NCI-H1930 (cell line): ENCODE measurements at regions not wholly inside any gene's neighbourhood (a gene's known extent, or its start where the extent isn't known, plus 50 kb on each side); places are given as distances from the start of the nearest gene placed in this dataset.

ENCODE experiments used
- DNase-seq, 2 experiments: peaks; one replicate each; lab custom pipeline; 2025; lab: John Stamatoyannopoulos, UW

DNA sequence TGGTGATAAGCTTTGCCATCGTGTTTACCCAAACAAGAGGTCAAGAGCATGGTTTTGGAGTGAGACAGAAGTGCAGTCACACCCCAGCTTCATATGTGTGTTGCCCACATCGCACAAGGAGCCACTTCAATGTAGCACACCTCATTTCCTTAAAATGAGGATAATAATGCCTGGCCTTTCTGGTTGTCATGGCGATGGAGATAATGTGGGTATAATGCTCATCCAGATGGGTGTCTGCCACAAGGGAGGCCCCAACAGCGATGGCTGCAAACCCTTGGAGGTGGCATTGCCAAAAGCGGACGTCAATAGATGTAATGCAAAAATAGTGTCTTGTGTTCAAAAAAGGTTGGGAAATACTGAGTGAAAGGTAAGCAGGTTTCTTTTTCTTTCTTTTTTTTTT, 83.1 kb upstream of the AJAP1 start:
- no peak for DNase-seq

DNA sequence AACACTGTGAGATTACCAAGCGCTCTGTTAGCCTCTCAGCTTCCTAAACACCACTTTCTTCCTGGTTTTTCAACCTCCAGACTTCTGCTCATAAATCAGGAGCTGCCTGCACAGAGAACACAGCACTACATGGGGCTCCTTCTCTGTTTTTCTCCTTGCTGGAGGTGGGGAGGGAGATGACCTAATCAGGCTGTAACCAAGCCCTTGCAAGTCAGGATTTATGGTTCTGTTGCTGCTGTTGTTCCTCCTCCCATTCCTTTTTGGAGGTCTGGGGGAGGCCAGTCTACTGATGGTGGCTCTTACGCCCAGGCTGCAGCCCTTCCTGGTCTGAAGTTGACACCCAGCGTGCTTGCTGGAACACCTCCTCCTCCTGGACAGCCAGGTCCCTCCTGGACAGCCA, 80.9 kb upstream of the AJAP1 start:
- DNase-seq, result no peak

DNA sequence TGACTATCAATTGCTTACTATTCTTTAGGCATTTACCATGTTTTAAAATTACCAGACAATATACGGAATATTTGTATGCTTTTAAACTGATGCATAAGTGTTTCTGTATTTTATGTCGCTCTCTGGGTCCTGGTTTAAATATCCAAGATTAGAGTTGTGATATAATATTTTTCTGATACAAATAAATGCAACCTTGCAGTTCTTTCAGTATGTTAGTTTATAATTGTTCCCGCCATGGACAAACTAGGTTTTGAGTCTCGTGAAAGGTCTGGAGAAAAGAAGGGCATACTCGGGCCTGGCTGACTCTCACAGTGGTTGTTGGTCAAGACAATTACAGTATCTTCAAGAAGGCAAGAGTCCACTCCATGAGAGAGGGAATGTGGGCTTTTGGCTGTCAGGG, 72.6 kb upstream of the AJAP1 start:
- DNase-seq, result no peak

DNA sequence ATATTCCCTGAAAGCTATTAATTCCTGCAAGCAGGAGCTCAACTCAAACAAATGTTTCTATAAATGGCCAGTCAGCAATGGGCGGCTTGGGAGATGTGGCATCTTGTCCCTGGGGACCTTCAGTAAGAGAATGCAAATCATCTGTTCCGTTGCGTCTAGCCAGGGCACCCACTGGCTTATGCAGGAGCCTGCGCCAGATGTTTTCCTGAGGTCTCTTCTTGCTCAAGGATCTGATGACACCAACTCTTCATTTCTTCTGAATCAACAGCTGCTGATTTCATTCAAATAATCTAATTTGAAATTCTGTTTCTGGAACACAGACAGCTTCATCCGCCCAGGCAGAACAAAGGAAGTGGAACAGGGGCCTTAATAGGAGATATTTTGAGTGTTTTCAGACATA, 70.0 kb upstream of the AJAP1 start:
- DNase-seq, result no peak

DNA sequence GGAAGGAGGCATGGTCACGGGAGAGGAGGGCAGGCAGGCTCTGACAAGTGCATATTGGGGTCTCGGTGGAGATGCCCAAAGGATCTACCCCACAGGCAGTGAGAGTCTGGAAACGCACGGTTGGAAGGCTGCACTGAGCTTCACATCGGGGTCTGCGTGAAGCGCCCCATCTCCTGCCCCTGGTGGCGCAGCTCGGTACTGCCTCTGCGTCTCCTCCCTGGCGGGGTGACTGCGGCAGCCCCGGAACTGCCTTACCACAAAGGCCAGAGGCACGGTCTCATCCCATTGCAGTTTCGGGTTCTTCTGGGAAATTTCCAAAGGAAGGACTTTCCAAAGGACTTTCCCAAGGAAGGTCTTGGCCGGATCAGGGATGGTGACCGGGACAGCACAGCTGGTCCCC, 69.2 kb upstream of the AJAP1 start:
- DNase-seq, result peak in 1 of 2 experiments; percentile 2

DNA sequence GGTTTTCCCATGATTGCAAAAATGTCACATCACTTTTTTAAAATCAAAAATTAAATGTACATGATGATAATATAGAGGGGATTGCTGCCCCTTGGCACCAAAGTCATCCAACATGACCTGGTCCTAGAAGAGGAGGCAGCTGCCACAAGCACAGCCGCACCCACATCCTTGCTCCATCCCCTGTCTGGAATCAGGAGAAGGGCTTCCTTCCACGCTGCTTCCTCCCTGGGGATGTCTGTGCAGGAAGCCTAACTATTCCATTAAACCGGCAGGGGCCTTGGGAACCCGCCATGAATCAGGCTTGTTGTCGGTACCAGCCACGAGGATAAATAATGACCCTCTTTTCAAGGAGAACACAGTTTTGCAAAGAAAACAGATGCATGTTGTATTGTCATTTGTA, 68.7 kb upstream of the AJAP1 start:
- DNase-seq, result no peak

DNA sequence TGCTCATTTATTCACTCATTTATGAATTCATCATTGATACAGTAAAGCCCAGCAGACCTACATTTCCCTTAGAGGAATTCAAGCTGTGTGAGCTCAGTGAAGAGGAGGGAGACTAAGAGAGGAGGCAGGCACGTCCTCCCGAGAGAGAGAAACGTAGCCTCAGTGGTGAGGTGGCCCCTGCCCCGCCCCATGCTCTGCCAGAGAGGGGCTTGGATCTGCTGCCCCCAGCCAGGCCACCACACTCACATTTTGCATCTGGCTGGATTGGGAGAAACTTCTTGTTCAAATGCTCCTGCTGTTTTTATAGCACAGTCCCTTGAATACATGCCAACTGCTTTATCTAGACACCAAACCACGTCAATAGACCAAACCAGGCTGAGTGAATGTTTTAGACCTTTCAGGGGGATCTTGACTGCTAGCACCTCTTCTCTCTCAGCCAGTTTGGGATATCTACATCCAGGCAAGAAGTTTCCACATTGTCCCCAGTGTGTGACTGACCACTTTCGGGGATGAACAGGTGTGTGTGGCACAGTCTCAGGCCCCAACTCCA, 67.7 kb upstream of the AJAP1 start:
- DNase-seq, result no peak

DNA sequence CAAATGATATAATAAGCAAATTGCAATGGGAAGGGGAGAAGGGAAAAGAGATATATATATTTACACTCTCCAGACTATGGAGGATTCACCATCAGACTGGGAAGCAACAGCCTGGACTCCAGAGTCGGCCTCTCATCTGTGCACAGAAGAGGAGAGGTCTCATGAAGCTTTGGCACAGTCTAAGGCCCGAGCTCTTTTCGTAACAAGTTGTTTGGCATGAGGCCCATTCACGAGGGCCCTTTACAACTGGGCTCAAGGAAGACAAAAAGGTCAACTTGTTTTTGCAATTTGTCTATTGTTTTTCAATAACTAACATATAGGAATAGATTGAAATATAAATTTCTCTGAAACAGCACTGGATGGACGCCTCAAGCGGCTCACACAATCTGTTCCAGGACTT, 66.7 kb upstream of the AJAP1 start:
- no peak for DNase-seq

DNA sequence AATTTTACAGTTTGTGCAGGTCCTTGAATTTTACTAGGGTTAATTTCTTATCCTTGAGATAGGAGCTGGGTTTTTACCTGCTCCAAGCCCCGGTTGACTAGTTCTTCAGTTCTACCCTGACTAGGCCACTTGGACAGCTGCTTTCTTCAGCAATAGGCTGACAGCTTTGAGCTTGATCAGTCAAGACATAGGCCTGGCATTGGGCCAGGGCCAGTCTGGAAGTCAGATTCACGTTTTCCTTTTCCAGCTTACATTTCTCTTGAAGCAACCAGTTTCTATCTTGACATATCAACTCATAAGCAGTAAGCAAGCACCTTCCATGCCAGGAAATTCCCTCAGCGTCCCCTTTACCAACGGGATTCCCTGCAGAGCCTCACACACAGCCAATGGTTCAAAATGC, 63.7 kb upstream of the AJAP1 start:
- DNase-seq, result no peak

DNA sequence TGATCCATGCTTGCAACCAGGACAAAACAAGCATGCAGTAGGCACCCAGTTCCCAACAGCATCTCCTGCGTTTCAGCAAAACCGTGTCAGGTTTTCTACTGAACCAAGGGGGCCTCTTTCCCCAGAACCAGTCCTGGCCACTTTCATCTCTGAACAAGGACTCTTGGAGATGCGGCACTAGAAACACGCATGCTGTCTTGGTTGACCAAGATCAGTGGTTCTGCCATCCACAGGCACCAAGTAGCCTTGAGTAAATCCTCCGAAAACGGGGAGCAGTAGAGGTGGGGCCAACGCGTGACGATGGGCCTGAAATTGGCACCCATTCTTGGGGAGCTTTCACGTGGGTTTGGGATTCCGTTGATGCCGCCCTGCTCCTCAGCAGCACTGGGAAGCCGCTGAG, 62.5 kb upstream of the AJAP1 start:
- DNase-seq, result no peak

DNA sequence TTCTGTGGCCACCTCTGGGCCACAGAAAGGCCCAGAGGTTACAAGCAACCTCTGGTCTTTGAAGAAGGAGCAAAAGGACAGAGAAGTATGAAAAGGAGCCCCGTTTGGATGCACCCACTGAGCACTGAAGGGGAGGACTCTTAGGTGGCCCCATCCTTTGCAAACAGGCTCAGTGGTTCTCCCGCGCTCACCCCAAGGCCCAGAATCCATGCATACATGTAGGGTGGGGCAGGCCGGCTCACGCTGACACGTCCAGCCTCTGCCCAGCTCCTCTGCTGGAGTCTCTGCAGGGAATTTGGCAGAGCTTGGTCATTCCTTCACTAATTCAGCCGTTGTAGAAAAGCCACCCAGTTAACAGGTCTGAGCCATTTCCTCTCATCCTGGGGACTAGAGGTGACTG, 61.3 kb upstream of the AJAP1 start:
- no peak for DNase-seq

DNA sequence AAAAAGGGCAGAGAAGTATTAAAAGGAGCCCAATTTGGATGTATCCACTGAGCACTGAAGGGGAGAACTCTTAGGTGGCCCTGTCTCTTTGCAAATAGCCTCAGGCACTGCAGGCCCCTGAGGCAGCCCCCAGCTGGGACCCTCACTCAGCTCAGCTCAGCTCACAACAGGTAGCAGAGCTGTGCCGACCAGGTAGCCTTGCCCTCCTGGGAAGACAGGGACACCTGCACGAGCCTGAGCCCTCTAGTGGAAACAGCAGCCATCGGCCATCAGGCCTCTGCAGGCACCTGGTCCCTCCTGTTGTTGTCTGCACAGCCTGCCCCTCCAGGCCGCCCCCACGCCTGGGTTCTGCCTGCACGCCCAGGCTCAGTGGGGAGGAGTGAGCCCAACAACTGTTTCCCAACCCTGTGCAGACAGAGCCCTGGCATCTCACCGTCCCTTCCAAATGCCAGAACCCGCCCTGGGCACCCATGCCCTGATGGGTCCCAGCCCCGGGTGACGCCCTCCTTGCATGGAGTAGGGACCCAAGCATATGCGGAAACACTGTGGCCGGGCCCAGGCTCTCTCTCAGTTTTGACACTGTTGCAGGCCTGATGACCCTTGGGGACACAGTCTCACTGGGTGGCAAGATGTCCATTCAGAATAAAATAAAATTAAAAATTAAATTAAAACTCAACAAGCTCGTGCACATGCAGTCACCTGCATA, 60.0 kb upstream of the AJAP1 start:
- no peak for DNase-seq

DNA sequence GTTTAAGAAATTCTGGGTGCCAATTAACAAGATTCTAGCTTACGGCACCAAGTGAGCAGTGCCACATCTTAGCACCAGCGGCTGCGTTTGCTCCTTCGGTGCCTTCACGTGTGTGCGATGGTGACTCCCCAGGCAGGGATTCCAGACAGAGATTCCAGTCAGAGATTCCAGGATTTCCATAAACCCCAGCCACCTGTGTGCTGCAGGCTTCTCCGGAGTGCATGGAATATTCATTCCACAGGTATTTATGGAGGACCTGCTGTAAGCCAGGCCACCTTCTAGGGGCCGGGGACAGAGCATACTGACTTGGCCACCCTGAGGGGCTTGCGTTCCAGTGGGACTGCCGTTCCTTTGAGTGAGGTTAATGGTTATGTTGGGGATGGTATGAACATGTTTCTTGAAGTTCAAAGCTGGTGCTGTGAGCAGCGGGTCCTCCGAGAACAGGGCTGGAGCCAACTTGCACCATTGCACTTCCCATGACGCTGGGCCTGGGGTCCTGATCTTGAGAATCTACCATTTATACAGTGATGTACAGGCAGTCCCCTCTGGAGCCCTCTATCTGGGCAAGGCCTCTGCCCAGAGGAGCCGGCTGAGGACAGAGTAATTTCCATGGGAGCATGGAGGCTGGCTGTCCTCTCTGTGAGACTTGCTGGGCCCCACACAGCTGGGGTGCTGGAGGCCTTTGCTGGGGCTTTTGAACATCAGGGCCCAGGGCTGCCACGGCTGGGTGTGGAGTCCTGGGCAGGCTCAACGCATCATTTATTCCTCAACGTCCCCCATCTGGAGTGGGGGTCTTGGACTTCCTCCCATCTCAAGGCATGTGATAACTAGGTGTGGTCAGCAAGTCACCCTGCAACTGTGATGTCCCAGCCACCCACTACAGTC, 58.8 kb upstream of the AJAP1 start:
- DNase-seq, result no peak

DNA sequence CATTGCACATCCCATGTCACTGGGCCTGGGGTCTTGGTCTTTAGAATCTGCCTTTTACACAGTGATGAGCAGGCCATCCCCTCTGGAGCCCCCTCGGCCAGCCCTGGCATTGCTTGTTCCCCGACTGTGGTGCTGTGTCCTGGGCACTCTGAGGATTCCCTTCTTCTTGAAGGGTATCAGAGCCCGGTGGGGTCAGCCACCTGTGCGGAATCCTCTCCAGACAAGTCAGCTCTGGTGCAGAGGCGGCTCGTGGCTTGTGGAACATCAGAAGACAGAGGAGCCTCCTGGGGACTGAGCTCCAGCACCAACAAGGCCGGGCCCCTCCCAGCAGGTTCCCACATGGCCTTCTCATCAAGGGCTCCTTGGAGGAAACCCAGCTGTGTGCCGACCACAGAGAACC, 57.9 kb upstream of the AJAP1 start:
- DNase-seq, result no peak

DNA sequence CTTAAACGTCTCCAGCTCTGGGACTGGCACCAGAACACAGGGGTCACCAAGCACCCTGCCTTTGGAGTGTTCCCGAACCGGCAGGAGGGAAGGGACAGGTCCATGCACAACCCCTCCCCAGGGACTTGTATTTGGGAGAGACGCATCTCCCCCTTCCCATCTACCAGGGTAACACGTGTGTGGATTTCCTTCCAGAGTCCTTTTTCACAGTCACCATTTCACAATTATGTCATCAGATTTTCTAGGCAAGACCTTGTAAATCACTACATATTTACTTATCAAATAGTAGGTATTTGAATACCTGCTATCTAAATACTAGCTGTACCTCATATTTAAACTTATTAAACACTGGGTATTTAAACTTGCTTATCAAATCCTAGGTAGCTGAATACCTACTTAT, 57.4 kb upstream of the AJAP1 start:
- no peak for DNase-seq

DNA sequence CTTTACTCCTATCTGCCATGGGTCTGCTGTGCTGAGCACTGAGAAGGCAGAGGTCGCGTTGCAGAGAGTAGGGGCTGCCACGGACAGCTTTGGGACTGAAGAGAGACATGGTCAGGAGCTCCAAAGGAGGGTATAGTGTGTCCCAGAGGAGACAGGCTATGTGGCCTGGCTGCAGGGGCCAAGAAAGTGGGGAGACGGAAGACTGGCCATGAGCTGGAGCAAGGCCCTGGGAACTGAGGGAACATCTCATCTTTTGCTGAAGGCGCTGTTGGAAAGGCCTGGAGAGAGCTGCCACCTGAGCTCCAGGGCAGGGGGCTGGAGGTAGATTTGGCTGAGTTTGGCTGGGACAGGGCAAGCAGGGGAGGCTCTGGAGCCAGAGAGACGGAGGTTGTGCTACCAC, 55.8 kb upstream of the AJAP1 start:
- DNase-seq, result no peak

DNA sequence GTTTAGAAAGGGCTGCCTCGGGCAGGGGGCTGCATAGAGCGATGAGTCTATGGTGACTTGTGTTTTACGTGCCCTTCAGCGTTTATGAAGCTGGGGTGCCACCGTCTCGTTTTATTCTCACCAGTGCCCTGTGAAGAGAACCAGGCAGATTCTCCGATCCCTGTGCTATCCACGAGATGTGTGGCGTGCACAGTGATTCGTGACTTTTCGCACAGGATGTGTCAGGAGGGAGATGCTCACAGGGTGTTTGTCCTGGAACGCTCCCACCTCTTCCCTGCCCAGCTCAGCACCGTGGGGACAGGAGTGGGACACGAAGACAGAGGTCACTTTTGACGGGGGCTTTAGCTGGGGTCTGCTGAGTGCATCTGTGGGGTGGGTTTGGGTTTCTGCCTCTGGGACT, 54.9 kb upstream of the AJAP1 start:
- no peak for DNase-seq

DNA sequence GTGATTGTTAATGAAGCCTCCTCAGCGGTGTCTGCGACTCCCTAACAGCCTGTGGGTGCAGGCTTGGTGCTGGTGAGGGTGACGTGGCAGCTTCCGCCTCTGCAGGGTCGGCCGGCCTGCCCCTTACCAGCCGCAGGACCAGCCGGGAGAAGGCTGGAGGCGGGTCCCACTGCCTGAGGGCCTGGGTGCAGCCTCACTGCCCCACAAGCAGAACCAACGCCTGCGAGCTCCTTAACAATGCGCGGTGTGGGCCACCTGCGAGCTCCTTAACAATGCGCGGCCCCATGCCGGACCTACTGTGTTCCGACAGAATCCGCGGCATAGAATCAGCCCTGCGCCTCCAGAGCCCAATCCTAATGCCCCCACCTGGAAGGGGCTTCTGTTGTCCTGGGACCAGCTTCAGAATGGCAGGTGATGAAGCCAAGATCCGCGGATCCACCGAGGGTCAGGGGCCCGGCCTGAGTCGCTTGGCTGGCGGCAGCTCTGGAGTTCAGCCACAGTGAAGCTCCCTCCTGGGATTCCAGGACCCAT, 54.4 kb upstream of the AJAP1 start:
- DNase-seq, result no peak

DNA sequence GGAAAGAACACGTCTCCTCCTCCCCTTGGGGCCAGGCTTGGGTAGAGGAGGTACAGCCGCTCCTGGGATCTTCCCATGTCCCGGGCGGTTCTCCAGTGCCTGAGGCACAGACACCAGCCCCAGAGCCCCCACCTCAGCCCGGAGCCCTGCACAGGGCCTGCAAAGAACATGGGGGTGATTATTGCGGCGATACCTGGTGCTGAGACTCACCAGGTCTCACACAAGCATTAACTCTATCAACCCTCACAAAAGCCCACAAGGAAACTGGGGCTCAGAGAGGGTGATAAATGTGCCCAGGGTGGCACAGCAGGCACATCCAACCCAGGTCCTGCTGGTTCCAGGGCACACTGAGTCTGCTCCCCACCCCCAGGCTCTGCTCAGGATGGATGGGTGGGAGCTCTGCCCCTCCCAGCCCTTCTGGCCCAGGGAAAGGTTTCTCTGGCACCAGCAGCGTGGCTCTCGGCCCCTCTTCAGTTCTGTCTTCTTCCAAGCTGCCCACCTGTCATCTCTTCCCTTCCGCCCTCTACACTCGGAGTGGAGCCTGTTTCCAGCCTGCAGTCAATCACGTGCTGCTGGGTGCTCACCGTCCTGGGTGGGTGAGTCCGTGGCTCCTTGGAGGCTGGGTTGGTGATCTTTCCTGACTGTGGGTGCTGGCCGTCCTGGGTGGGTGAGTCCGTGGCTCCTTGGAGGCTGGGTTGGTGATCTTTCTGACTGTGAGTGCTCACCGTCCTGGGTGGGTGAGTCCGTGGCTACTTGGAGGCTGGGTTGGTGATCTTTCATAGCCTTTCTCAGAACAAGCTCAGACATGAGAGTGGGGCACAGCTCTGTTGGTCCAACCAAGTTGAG, 53.6 kb upstream of the AJAP1 start:
- no peak for DNase-seq

DNA sequence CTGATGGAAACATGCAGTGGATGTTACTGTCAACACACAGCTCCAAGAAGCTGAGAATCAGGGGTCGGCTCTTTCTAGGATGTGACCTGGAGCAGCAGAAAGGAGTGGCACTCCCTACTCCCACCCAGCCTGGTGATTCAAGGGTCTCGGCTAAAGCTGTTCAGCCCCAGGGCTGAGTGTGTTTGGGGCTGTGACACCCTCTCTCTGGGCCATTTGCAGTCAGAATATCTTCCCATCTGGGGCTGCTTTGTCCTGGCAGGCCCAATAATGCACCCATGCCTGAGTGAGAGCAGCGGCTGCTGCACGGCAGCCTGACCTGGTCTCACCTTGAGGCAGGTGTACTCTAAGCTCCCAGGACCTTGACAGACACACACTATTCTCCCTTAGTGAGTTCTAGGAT, 52.5 kb upstream of the AJAP1 start:
- DNase-seq, result no peak

DNA sequence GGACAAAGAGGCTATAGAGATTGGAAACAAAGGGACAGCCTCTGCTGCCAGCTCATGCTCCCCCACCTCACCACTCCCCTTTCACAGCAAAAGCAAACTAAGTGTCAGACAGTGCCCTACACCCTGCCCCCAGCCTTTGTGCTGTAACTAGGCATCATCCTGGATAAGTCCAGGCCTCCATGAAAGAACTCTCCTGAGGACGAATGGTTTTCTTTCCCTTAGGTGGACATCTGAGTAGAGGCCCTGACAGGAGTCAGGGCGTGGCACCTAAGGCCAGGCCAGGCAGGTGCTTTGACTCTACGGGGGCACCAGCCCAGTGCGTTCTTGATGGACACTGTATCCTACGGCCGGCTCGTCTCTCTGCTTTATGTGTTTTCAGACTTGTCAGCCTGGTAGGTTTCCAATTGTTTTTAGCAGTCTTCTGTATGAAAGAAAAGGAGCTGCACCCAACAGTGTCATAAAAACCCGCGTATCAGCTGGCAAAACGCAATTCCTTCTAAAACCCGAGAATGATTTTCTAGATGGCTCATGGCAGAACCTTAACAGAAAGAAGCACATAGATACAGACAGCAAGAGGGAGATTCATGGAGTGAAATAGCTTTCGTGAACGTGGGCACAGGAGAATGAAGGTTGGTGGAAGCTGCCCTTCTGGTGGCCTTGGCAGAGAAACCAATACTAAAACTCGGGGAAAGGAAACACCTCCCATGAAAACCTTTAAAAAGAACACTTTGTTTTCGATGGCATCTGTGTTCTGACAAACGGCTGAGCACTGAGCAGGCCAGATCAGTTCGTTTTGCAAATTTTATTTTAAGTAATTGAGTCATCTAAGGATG, 51.7 kb upstream of the AJAP1 start:
- DNase-seq, result no peak
